ENCODE measurements at regions not wholly inside any gene's neighbourhood (a gene's known extent, or its start where the extent isn't known, plus 50 kb on each side); places are given as distances from the start of the nearest gene placed in this dataset.
"Not testable (repeated sequence)": the region's sequence is repeated elsewhere in the genome, so short reads cannot be mapped to it uniquely, and the experiment has no call there.

GRCh38 chr20:56916345-56916622 lies 287.2 kb downstream of the TFAP2C start:
- Histone ChIP-seq H3K9me2 (ENCODE audit: low read depth, low read length) (no peaks in the 10 kb centered on the region), H3K9me3 (ENCODE audit: low read length) (no peaks in the 10 kb centered on the region), H3K4me3 (ENCODE audit: low read depth, low read length, poor library complexity, severe bottlenecking) (no peak overlapping the region), H3K79me2 (ENCODE audit: insufficient read depth, low read length) (no peaks in the 10 kb centered on the region), H3K9ac (ENCODE audit: low read length) (no peak overlapping the region), H3K4me2 (ENCODE audit: low read length) (no peak overlapping the region), H2AFZ (ENCODE audit: low read length) (no peak overlapping the region), H3K27ac (ENCODE audit: low read depth, low read length, poor library complexity, severe bottlenecking) (no peak overlapping the region), H4K20me1 (ENCODE audit: insufficient read depth, low read length) (no peaks in the 10 kb centered on the region), H3K4me1 (ENCODE audit: insufficient read depth, low read length, severe bottlenecking) (no peaks in the 10 kb centered on the region), H3K27me3 (ENCODE audit: insufficient read depth, low read length) (no peaks in the 10 kb centered on the region), H3F3A (ENCODE audit: insufficient read depth, low read length) (no peaks in the 10 kb centered on the region), H3K36me3 (ENCODE audit: insufficient read depth, low read length) (no peaks in the 10 kb centered on the region)
- TF ChIP-seq CTCF (IDR thresholded peaks at IDR 0.05; ENCODE audit: low read length): no peak
- no peak for TF ChIP-seq EZH2 (IDR thresholded peaks at IDR 0.05; ENCODE audit: borderline replicate concordance, low read length)

GRCh38 chr20:56920041-56920440 lies 290.9 kb downstream of the TFAP2C start:
- H2AFZ ChIP-seq (ENCODE audit: low read length); H3K9me2 ChIP-seq (ENCODE audit: low read depth, low read length); H4K20me1 ChIP-seq (ENCODE audit: insufficient read depth, low read length); H3K27ac ChIP-seq (ENCODE audit: low read depth, low read length, poor library complexity, severe bottlenecking); H3F3A ChIP-seq (ENCODE audit: insufficient read depth, low read length); H3K79me2 ChIP-seq (ENCODE audit: insufficient read depth, low read length); H3K36me3 ChIP-seq (ENCODE audit: insufficient read depth, low read length); H3K4me1 ChIP-seq (ENCODE audit: insufficient read depth, low read length, severe bottlenecking); H3K9me3 ChIP-seq (ENCODE audit: low read length); H3K27me3 ChIP-seq (ENCODE audit: insufficient read depth, low read length); H3K9ac ChIP-seq (ENCODE audit: low read length); H3K4me3 ChIP-seq (ENCODE audit: low read depth, low read length, poor library complexity, severe bottlenecking); H3K4me2 ChIP-seq (ENCODE audit: low read length): not testable (repeated sequence)

- H4K20me1 ChIP-seq (ENCODE audit: insufficient read depth, low read length): no peaks in the 10 kb centered on the region
- no peak overlapping the region for H3K9ac ChIP-seq (ENCODE audit: low read length)
- no peaks in the 10 kb centered on the region for H3K4me1 ChIP-seq (ENCODE audit: insufficient read depth, low read length, severe bottlenecking)
- H3K36me3 ChIP-seq (ENCODE audit: insufficient read depth, low read length): no peaks in the 10 kb centered on the region
- no peak overlapping the region for H3K4me2 ChIP-seq (ENCODE audit: low read length)
- TF ChIP-seq EZH2 (IDR thresholded peaks at IDR 0.05; ENCODE audit: borderline replicate concordance, low read length): no peak
- no peaks in the 10 kb centered on the region for H3K79me2 ChIP-seq (ENCODE audit: insufficient read depth, low read length)
- H3K27me3 ChIP-seq (ENCODE audit: insufficient read depth, low read length): no peaks in the 10 kb centered on the region
- no peaks in the 10 kb centered on the region for H3F3A ChIP-seq (ENCODE audit: insufficient read depth, low read length)
- H3K9me3 ChIP-seq (ENCODE audit: low read length): no peaks in the 10 kb centered on the region
- H3K4me3 ChIP-seq (ENCODE audit: low read depth, low read length, poor library complexity, severe bottlenecking): no peak overlapping the region
- H3K9me2 ChIP-seq (ENCODE audit: low read depth, low read length): no peaks in the 10 kb centered on the region
- H3K27ac ChIP-seq (ENCODE audit: low read depth, low read length, poor library complexity, severe bottlenecking): no peak overlapping the region
- H2AFZ ChIP-seq (ENCODE audit: low read length): no peak overlapping the region
Measured at GRCh38 chr20:56922497-56922896, 293.4 kb downstream of the TFAP2C start.

- Histone ChIP-seq H3K27me3 (ENCODE audit: insufficient read depth, low read length) (no peaks in the 10 kb centered on the region; the same call in 1 of the 2 replicates), H3K4me3 (ENCODE audit: low read depth, low read length, poor library complexity, severe bottlenecking) (no peak overlapping the region)
Measured at GRCh38 chr20:56924292-56925081, 295.4 kb downstream of the TFAP2C start.

More at GRCh38 chr20:56924292-56925081, 295.4 kb downstream of the TFAP2C start:
- H3K9ac ChIP-seq (ENCODE audit: low read length): no peak overlapping the region
- no peaks in the 10 kb centered on the region for H4K20me1 ChIP-seq (ENCODE audit: insufficient read depth, low read length)
- no peaks in the 10 kb centered on the region for H3F3A ChIP-seq (ENCODE audit: insufficient read depth, low read length)
- H3K36me3 ChIP-seq (ENCODE audit: insufficient read depth, low read length): no peaks in the 10 kb centered on the region
- no peaks in the 10 kb centered on the region for H3K79me2 ChIP-seq (ENCODE audit: insufficient read depth, low read length)
- H2AFZ ChIP-seq (ENCODE audit: low read length): no peak overlapping the region
- TF ChIP-seq CTCF (IDR thresholded peaks at IDR 0.05; ENCODE audit: low read length) (no peak), EZH2 (IDR thresholded peaks at IDR 0.05; ENCODE audit: borderline replicate concordance, low read length) (no peak)
- H3K4me1 ChIP-seq (ENCODE audit: insufficient read depth, low read length, severe bottlenecking): no peaks in the 10 kb centered on the region
- no peak overlapping the region for H3K4me2 ChIP-seq (ENCODE audit: low read length)
- no peak overlapping the region for H3K27ac ChIP-seq (ENCODE audit: low read depth, low read length, poor library complexity, severe bottlenecking)
- no peaks in the 10 kb centered on the region for H3K9me3 ChIP-seq (ENCODE audit: low read length)
- H3K9me2 ChIP-seq (ENCODE audit: low read depth, low read length): no peaks in the 10 kb centered on the region
